AG10803 (cell line): ENCODE measurements at regions not wholly inside any gene's neighbourhood (a gene's known extent, or its start where the extent isn't known, plus 50 kb on each side); places are given as distances from the start of the nearest gene placed in this dataset.
"Not testable (repeated sequence)": the region's sequence is repeated elsewhere in the genome, so short reads cannot be mapped to it uniquely, and the experiment has no call there.

Source experiments
- DNase-seq: peaks from one replicate; pipeline ENCODE4 v3.0.0; 2010; ENCODE audit warnings: low read depth
- H3K4me3 ChIP-seq: 2 replicates; pipeline ENCODE4 v1.5.1; 2011; ENCODE audit warnings: mild to moderate bottlenecking, low read length, control low read depth
- TF ChIP-seq, protein P1 (sequence below): conservative IDR thresholded peaks from 2 replicates; pipeline ENCODE4 v1.5.1; 2011; ENCODE audit warnings: mild to moderate bottlenecking, low read length, control low read depth, inconsistent platforms

DNA sequence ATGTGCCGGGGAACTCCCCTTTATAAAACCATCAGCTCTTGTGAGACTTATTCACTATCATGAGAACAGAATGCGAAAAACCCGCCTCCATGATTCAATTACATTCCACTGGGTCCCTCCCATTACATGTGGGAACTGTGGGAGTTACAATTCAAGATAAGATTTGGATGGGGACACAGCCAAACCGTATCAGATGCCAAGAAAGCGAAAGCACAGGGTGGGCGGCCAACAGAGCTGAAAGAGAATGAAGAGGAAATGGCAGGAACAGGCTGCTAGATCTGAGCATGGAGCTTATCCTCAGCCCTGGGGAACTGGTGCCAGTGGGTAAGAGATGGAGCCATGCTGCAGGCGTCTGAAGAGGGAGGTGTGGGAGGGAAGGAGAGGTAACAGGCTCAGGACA is 117.7 kb upstream of the PNPLA4 start:
- no peak for DNase-seq
- no peak overlapping the region for H3K4me3 ChIP-seq
- TF ChIP-seq, protein P1, sequence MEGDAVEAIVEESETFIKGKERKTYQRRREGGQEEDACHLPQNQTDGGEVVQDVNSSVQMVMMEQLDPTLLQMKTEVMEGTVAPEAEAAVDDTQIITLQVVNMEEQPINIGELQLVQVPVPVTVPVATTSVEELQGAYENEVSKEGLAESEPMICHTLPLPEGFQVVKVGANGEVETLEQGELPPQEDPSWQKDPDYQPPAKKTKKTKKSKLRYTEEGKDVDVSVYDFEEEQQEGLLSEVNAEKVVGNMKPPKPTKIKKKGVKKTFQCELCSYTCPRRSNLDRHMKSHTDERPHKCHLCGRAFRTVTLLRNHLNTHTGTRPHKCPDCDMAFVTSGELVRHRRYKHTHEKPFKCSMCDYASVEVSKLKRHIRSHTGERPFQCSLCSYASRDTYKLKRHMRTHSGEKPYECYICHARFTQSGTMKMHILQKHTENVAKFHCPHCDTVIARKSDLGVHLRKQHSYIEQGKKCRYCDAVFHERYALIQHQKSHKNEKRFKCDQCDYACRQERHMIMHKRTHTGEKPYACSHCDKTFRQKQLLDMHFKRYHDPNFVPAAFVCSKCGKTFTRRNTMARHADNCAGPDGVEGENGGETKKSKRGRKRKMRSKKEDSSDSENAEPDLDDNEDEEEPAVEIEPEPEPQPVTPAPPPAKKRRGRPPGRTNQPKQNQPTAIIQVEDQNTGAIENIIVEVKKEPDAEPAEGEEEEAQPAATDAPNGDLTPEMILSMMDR, result no peak

- DNase-seq, result no peak
- no peak overlapping the region for H3K4me3 ChIP-seq
- TF ChIP-seq, protein P1, result no peak
Measured at GRCh38 chrX:8043546-8043945, 116.3 kb upstream of the PNPLA4 start.

- TF ChIP-seq, protein P1, result no peak
- DNase-seq, result no peak
Measured at GRCh38 chrX:8043121-8043520, 115.9 kb upstream of the PNPLA4 start.

GRCh38 chrX:8042304-8042703 is 115.1 kb upstream of the PNPLA4 start:
- no peak overlapping the region for H3K4me3 ChIP-seq
- TF ChIP-seq, protein P1, result no peak
- no peak for DNase-seq

More at GRCh38 chrX:8043121-8043520, 115.9 kb upstream of the PNPLA4 start:
- H3K4me3 ChIP-seq, result no peak overlapping the region

GRCh38 chrX:8039711-8040110 is 112.5 kb upstream of the PNPLA4 start:
- not testable (repeated sequence) for H3K4me3 ChIP-seq, DNase-seq

DNA sequence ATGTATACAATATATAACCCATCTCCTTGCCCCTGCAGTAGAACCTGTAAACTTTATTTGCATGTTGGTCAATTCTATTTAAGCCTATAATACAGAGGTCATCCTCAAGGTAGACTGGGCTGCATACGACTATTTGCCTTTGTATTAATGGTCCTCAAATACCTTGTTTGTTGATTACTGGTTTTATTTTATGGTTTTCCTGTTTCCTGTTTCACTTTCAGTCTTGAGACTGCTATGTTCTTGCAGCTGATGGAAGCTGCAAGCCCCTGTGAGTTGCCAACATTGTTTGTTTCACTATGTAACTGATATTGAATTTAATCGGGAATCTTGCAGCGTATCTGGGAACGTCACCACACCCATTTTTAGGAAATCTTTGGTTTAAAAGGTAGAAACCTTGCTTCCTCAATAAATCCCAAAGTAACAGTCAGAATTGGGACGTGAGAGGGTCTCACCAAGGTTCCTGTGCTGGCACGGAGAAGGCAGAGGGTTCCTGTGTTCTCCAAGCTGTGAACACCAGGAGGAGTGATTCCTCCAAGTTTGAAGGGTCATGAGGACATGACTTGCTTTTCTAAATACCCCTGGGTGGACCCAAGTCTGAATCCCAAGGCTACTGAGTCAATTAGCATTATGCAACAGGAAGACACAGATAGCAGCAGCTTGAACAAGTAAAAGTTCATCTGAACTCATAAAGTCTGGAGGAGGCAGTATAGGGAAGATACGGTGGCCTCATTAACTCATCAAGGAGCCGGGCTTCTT is 110.6 kb upstream of the PNPLA4 start:
- no peak overlapping the region for H3K4me3 ChIP-seq
- TF ChIP-seq, protein P1, result no peak
- no peak for DNase-seq

GRCh38 chrX:8036914-8037313 is 109.7 kb upstream of the PNPLA4 start:
- DNase-seq, result no peak
- TF ChIP-seq, protein P1, result no peak
- H3K4me3 ChIP-seq, result no peak overlapping the region
